ENCODE measurements at regions not wholly inside any gene's neighbourhood (a gene's known extent, or its start where the extent isn't known, plus 50 kb on each side); places are given as distances from the start of the nearest gene placed in this dataset.

- H3K36me3 ChIP-seq (ENCODE audit: control insufficient read depth in 2 of 4, insufficient read depth in 4 of 4, low read length in 3 of 4), result no peaks in the 10 kb centered on the region
- H3K23me2 ChIP-seq (ENCODE audit: low read depth, low read length), result no peaks in the 10 kb centered on the region
- peaks cover 0 to 3% (median 0%) of the 10 kb centered on the region in 4 experiments; a peak in 2 of 7 replicates for H3K4me1 ChIP-seq (replicated peaks in 1 of 4; ENCODE audit: control insufficient read depth in 3 of 4, insufficient read depth in 4 of 4, low read length in 3 of 4)
- H2BK15ac ChIP-seq (ENCODE audit: low read length), result no peak overlapping the region
- H3K79me2 ChIP-seq (ENCODE audit: control insufficient read depth in 1 of 2, insufficient read depth in 2 of 2, low read length in 2 of 2), result no peaks in the 10 kb centered on the region
- H4K20me1 ChIP-seq (replicated peaks in 1 of 2; ENCODE audit: control insufficient read depth in 1 of 2, insufficient read depth in 2 of 2, low read length in 2 of 2), result no peaks in the 10 kb centered on the region
- ChIA-PET CTCF (ENCODE audit: partially characterized antibody) (interaction anchor here (0.8 kb wide), 2 partner anchors 20 to 30 kb away, joined by 4 read pairs; no protein-coding TSS in a partner anchor), POLR2A (ENCODE audit: partially characterized antibody) (no interaction called here)
- no peak overlapping the region for H3K9ac ChIP-seq (replicated peaks in 1 of 4; ENCODE audit: extremely low read depth in 1 of 4, low read depth in 3 of 4, low read length in 3 of 4)
- no peak overlapping the region for H3K27ac ChIP-seq (ENCODE audit: low read depth, low read length)
- WGBS, 2 experiments (ENCODE audit: extremely low coverage in 1 of 2, insufficient coverage in 1 of 2, insufficient read length in 1 of 2, insufficient replicate concordance in 2 of 2, low coverage in 1 of 2, low lambda C conversion rate in 2 of 2, missing lambda C conversion rate in 1 of 2), result 76% methylated on average over 4 of the region's 4 CpGs; no CpG with 5 or more reads in 1 of the 2 experiments
- H4K8ac ChIP-seq (ENCODE audit: extremely low read depth, insufficient read depth, low read length), result no peak overlapping the region
- no peaks in the 10 kb centered on the region for H3K9me3 ChIP-seq (ENCODE audit: insufficient read depth in 2 of 2, low read depth in 1 of 2, low read length in 1 of 2)
- H2BK5ac ChIP-seq (ENCODE audit: low read depth, low read length), result no peak overlapping the region
- H3K18ac ChIP-seq (ENCODE audit: extremely low read depth, low read length), result no peak overlapping the region
- H4K91ac ChIP-seq (replicated peaks; ENCODE audit: insufficient read length, low read length), result no peak overlapping the region
- H2BK120ac ChIP-seq (replicated peaks; ENCODE audit: low read depth, low read length), result no peak overlapping the region
- no peak for FAIRE-seq
- H2AK5ac ChIP-seq (ENCODE audit: low read depth, low read length), result no peak overlapping the region
- no peak overlapping the region for H2BK12ac ChIP-seq (ENCODE audit: low read depth, low read length)
- H3K14ac ChIP-seq (ENCODE audit: insufficient read length), result no peak overlapping the region
- no peaks in the 10 kb centered on the region for H3K27me3 ChIP-seq (replicated peaks in 1 of 4; ENCODE audit: control insufficient read depth in 3 of 4, extremely low read depth in 1 of 4, insufficient read depth in 3 of 4, low read length in 3 of 4)
- DNase-seq (ENCODE audit: low read depth in 1 of 2, low spot score in 2 of 2), result no peak
- H3K4me3 ChIP-seq (ENCODE audit: extremely low read depth in 1 of 4, insufficient read depth in 2 of 4, low read depth in 3 of 4, low read length in 4 of 4), result no peak overlapping the region
- H3K4me2 ChIP-seq (ENCODE audit: insufficient read depth in 1 of 2, low read depth in 2 of 2, low read length in 2 of 2), result no peak overlapping the region
- H3K23ac ChIP-seq (ENCODE audit: insufficient read length), result no peak overlapping the region
- no peak overlapping the region for H3K4ac ChIP-seq (replicated peaks; ENCODE audit: insufficient read length, low read depth, low read length)
- H2BK20ac ChIP-seq (ENCODE audit: low read length), result no peak overlapping the region
- H3K56ac ChIP-seq (replicated peaks; ENCODE audit: insufficient read length, low read depth, low read length), result no peak overlapping the region
- H3K79me1 ChIP-seq (ENCODE audit: low read depth, low read length), result no peaks in the 10 kb centered on the region
- H4K5ac ChIP-seq (ENCODE audit: insufficient read length, low read depth, low read length), result no peak overlapping the region
- no peak overlapping the region for H2AFZ ChIP-seq (ENCODE audit: low read length)
- TF ChIP-seq RBBP5 (IDR thresholded peaks at IDR 0.05; ENCODE audit: borderline replicate concordance, low read depth, low read length) (no peak), CBX8 (IDR thresholded peaks at IDR 0.05; ENCODE audit: borderline replicate concordance, low read depth, low read length) (no peak), TBP (IDR thresholded peaks at IDR 0.05; ENCODE audit: low read depth, low read length) (no peak), CEBPB (IDR thresholded peaks at IDR 0.05; ENCODE audit: low read depth, low read length) (no peak), JUN (IDR thresholded peaks at IDR 0.05; ENCODE audit: low read depth, low read length) (no peak), POLR2A (IDR thresholded peaks at IDR 0.05; ENCODE audit: control extremely low read depth in 1 of 2, low read depth in 2 of 2, low read length in 2 of 2) (no peak), POLR2AphosphoS5 (IDR thresholded peaks at IDR 0.05; ENCODE audit: low read depth, low read length) (no peak)
Observed at GRCh38 chr7:47150497-47151260, 431.2 kb downstream of the TNS3 start.

Measured in H1 (cell line).